Keratinocyte (primary cell): ENCODE measurements at regions not wholly inside any gene's neighbourhood (a gene's known extent, or its start where the extent isn't known, plus 50 kb on each side); places are given as distances from the start of the nearest gene placed in this dataset.

Experiments used
- CTCF ChIP-seq, 3 experiments: IDR thresholded peaks in 1 of 3; conservative IDR thresholded peaks in 1 of 3; optimal IDR thresholded peaks in 1 of 3; 2 replicates in 2 of 3; 3 replicates in 1 of 3; pipeline versions ENCODE3 to v1.5.1; 2011; ENCODE audit warnings: low read length in 3 of 3, mild to moderate bottlenecking in 3 of 3, moderate library complexity in 2 of 3, control low read depth in 1 of 3, inconsistent platforms in 1 of 3; ENCODE audit not compliant: insufficient read depth in 2 of 3; ENCODE audit errors: extremely low read depth in 1 of 3
- EZH2 ChIP-seq: IDR thresholded peaks from one replicate; pipeline ENCODE4 v1.6.1; 2012; ENCODE audit warnings: inconsistent platforms, mild to moderate bottlenecking, low read length, moderate library complexity

GRCh38 chr4:53783208-53783859 is 192.0 kb upstream of the LNX1 start:
- TF ChIP-seq EZH2 (no peak), CTCF (optimal IDR thresholded peaks at IDR 0.05 in 1 of 3, IDR thresholded peaks at IDR 0.05 in 1 of 3, conservative IDR thresholded peaks at IDR 0.05 in 1 of 3; ENCODE audit: extremely low read depth in 1 of 3, insufficient read depth in 2 of 3, low read length in 3 of 3) (no peak)
